Gastroesophageal sphincter (tissue), 3 donors: ENCODE measurements at regions not wholly inside any gene's neighbourhood (a gene's known extent, or its start where the extent isn't known, plus 50 kb on each side); places are given as distances from the start of the nearest gene placed in this dataset.

Source experiments
- POLR2AphosphoS5 ChIP-seq: sonication (generic); formaldehyde crosslinking; IDR thresholded peaks from one replicate; pipeline ENCODE4 v1.6.1; 2017; ENCODE audit warnings: antibody characterized with exemption
- TF ChIP-seq, protein P1 (sequence below), 4 experiments: fragments of 200-600 bp in 2 of 4; fragments of 450-650 bp in 2 of 4; sonication (generic) in 1 of 4; IDR thresholded peaks; one replicate each; pipeline ENCODE4 v1.5.1; 2017 to 2019; ENCODE audit warnings: antibody characterized with exemption in 4 of 4, mild to moderate bottlenecking in 2 of 4, moderate library complexity in 2 of 4

DNA sequence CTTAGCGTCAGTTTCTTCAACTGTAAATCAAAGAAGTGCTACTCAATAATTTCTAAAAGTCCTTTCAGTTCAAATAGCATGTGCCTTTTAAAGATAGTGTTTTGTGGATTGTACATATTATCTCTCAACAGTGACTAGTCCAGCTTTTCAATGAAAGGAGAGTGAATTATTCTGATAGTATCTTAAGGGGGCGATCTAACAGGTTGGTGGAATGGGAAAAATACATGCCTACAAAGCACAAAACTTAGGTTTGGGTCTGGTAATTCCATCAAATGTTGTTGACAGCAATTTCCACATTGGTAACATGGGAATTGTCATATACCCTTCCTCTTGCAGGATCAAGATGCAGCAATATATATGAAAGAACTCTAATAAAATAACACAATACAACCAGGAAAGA, 50.1 kb upstream of the HDGFL1 start:
- TF ChIP-seq POLR2AphosphoS5, result no peak
- TF ChIP-seq, protein P1, sequence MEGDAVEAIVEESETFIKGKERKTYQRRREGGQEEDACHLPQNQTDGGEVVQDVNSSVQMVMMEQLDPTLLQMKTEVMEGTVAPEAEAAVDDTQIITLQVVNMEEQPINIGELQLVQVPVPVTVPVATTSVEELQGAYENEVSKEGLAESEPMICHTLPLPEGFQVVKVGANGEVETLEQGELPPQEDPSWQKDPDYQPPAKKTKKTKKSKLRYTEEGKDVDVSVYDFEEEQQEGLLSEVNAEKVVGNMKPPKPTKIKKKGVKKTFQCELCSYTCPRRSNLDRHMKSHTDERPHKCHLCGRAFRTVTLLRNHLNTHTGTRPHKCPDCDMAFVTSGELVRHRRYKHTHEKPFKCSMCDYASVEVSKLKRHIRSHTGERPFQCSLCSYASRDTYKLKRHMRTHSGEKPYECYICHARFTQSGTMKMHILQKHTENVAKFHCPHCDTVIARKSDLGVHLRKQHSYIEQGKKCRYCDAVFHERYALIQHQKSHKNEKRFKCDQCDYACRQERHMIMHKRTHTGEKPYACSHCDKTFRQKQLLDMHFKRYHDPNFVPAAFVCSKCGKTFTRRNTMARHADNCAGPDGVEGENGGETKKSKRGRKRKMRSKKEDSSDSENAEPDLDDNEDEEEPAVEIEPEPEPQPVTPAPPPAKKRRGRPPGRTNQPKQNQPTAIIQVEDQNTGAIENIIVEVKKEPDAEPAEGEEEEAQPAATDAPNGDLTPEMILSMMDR (IDR thresholded peaks at IDR 0.05), result no peak
